Upper lobe of left lung (tissue), 6 donors: ENCODE measurements at regions not wholly inside any gene's neighbourhood (a gene's known extent, or its start where the extent isn't known, plus 50 kb on each side); places are given as distances from the start of the nearest gene placed in this dataset.
"Not testable (repeated sequence)": the region's sequence is repeated elsewhere in the genome, so short reads cannot be mapped to it uniquely, and the experiment has no call there.

Source experiments
- ATAC-seq, 2 donors: fragments of 200-7000 bp; cut with Tn5 transposase; one replicate each; pipeline ENCODE4 v1.9.1; 2022; ENCODE audit warnings: mild to moderate bottlenecking in 2 of 2, moderate library complexity in 2 of 2; ENCODE audit not compliant: low FRiP score in 2 of 2
- DNase-seq, 2 donors: peaks; one replicate each; pipeline ENCODE4 v3.0.0-alpha.2; 2019 to 2020
- H3K27ac ChIP-seq, 4 donors: fragments of 200-600 bp; sonication (generic); one replicate each; pipeline ENCODE4 v1.5.1; 2016 to 2019
- H3K27me3 ChIP-seq, 4 donors: fragments of 200-600 bp; sonication (generic); one replicate each; pipeline ENCODE4 v1.5.1; 2017 to 2019
- H3K36me3 ChIP-seq, 4 donors: fragments of 200-600 bp; sonication (generic); one replicate each; pipeline ENCODE4 v1.5.1; 2016 to 2019
- H3K4me1 ChIP-seq, 4 donors: fragments of 200-600 bp; sonication (generic); one replicate each; pipeline ENCODE4 v1.5.1; 2018 to 2019
- H3K4me3 ChIP-seq, 4 donors: fragments of 200-600 bp; sonication (generic); one replicate each; pipeline ENCODE4 v1.5.1; 2017 to 2019; ENCODE audit warnings: mild to moderate bottlenecking in 2 of 4, moderate library complexity in 1 of 4
- H3K9me3 ChIP-seq, 4 donors: fragments of 200-600 bp; sonication (generic); one replicate each; pipeline ENCODE4 v1.5.1; 2018 to 2019
- CTCF ChIP-seq, 6 experiments: fragments of 450-650 bp in 4 of 6; fragments of 200-600 bp in 2 of 6; sonication (generic) in 2 of 6; IDR thresholded peaks; one replicate each; pipeline ENCODE4 v1.5.1; 2016 to 2019; ENCODE audit warnings: antibody characterized with exemption in 6 of 6
- EP300 ChIP-seq, 4 donors: sonication (generic); formaldehyde crosslinking; IDR thresholded peaks; one replicate each; pipeline ENCODE4 v1.5.1; 2017; ENCODE audit warnings: antibody characterized with exemption in 4 of 4, control low read depth in 2 of 4
- POLR2A ChIP-seq, 4 donors: fragments of 450-650 bp; IDR thresholded peaks; one replicate each; pipeline ENCODE4 v1.5.1; 2016 to 2017; ENCODE audit warnings: antibody characterized with exemption in 4 of 4, mild to moderate bottlenecking in 2 of 4
- POLR2AphosphoS5 ChIP-seq, 2 donors: sonication (generic); formaldehyde crosslinking; IDR thresholded peaks; one replicate each; pipeline ENCODE4 v1.5.1; 2017; ENCODE audit warnings: antibody characterized with exemption in 2 of 2
- WGBS, 2 donors: methylation state at CpG; one replicate each; pipeline ENCODE4 v1.1.5; 2017 to 2018; 5-methylcytosine and 5-hydroxymethylcytosine counted together
- donor health status: DM: no; HTN: no; CAD: no; lungs with moderate emphysema.
- donor health status: DM: no; HTN: yes; CAD: no; lungs with severe emphysema.

GRCh38 chr4:75422998-75423397 lies 91.2 kb downstream of the RCHY1 start:
- Histone ChIP-seq H3K9me3 (no peaks in the 10 kb centered on the region), H3K4me1 (no peaks in the 10 kb centered on the region), H3K36me3 (no peaks in the 10 kb centered on the region), H3K27me3 (no peaks in the 10 kb centered on the region), H3K27ac (no peak overlapping the region), H3K4me3 (no peak overlapping the region)
- TF ChIP-seq EP300 (IDR thresholded peaks at IDR 0.05) (no peak), CTCF (IDR thresholded peaks at IDR 0.05) (no peak), POLR2AphosphoS5 (IDR thresholded peaks at IDR 0.05) (no peak), POLR2A (IDR thresholded peaks at IDR 0.05) (no peak)
- WGBS, 2 donors = 21 to 27% methylated on average over 1 of the region's 1 CpG
- DNase-seq (no peak), ATAC-seq (no peak)

GRCh38 chr4:75412746-75413145 lies 101.5 kb downstream of the RCHY1 start:
- no peak for TF ChIP-seq POLR2AphosphoS5 (IDR thresholded peaks at IDR 0.05)
- no peak for TF ChIP-seq EP300 (IDR thresholded peaks at IDR 0.05)
- no peak for TF ChIP-seq CTCF (IDR thresholded peaks at IDR 0.05)
- no peak for TF ChIP-seq POLR2A (IDR thresholded peaks at IDR 0.05)
- Histone ChIP-seq H3K27ac (no peak overlapping the region), H3K36me3 (no peaks in the 10 kb centered on the region), H3K4me1 (no peaks in the 10 kb centered on the region), H3K9me3 (peaks cover 0 to 5% (median 0%) of the 10 kb centered on the region in 4 donors), H3K27me3 (no peaks in the 10 kb centered on the region), H3K4me3 (no peak overlapping the region)
- ATAC-seq (no peak), DNase-seq (no peak)
- 57 to 60% methylated on average over 2 of the region's 2 CpGs for WGBS, 2 donors

- ATAC-seq (no peak), DNase-seq (no peak)
- TF ChIP-seq POLR2A (IDR thresholded peaks at IDR 0.05) (no peak), CTCF (IDR thresholded peaks at IDR 0.05) (no peak)
- Histone ChIP-seq H3K27me3 (no peaks in the 10 kb centered on the region), H3K4me1 (no peaks in the 10 kb centered on the region), H3K36me3 (no peaks in the 10 kb centered on the region), H3K9me3 (no peaks in the 10 kb centered on the region), H3K4me3 (no peak overlapping the region), H3K27ac (no peak overlapping the region)
- 79 to 86% methylated on average over 4 of the region's 4 CpGs for WGBS, 2 donors
Measured at GRCh38 chr4:75398501-75398900, 115.7 kb downstream of the RCHY1 start.

GRCh38 chr4:75391489-75392166 lies 122.6 kb downstream of the RCHY1 start:
- H3K9me3 ChIP-seq = no peaks in the 10 kb centered on the region
- DNase-seq (no peak), ATAC-seq (no peak)
- no peaks in the 10 kb centered on the region for H3K36me3 ChIP-seq
- WGBS, 2 donors = 44 to 71% methylated on average over 1 of the region's 1 CpG
- no peak overlapping the region for H3K27ac ChIP-seq
- H3K27me3 ChIP-seq = no peaks in the 10 kb centered on the region
- TF ChIP-seq POLR2A (IDR thresholded peaks at IDR 0.05) (no peak), CTCF (IDR thresholded peaks at IDR 0.05) (no peak), POLR2AphosphoS5 (IDR thresholded peaks at IDR 0.05) (no peak), EP300 (IDR thresholded peaks at IDR 0.05) (no peak)
- H3K4me1 ChIP-seq = no peaks in the 10 kb centered on the region
- H3K4me3 ChIP-seq = no peak overlapping the region

- H3K36me3 ChIP-seq, ATAC-seq, H3K9me3 ChIP-seq, H3K4me3 ChIP-seq, H3K27me3 ChIP-seq, DNase-seq, H3K27ac ChIP-seq, H3K4me1 ChIP-seq: not testable (repeated sequence)
- 80 to 90% methylated on average over 11 to 12 of the region's 12 CpGs for WGBS, 2 donors
Measured at GRCh38 chr4:75386426-75386825, 127.8 kb downstream of the RCHY1 start.
